Heart left ventricle (tissue), 16 donors: ENCODE measurements at regions not wholly inside any gene's neighbourhood (a gene's known extent, or its start where the extent isn't known, plus 50 kb on each side); places are given as distances from the start of the nearest gene placed in this dataset.

ENCODE experiments used
- ATAC-seq, 4 donors: fragments of 200-7000 bp; cut with Tn5 transposase; one replicate each; pipeline ENCODE4 v1.9.1; 2020 to 2022; ENCODE audit warnings: moderate library complexity in 4 of 4, mild to moderate bottlenecking in 3 of 4, moderate number of reproducible peaks in 1 of 4
- DNase-seq, 5 donors: peaks; one replicate each; pipeline ENCODE4 v3.0.0-alpha.2; 2020
- H3K27ac ChIP-seq, 12 donors: fragments of 200-600 bp; sonication (generic) in 4 of 12; one replicate each; pipeline versions ENCODE4 v1.5.0 to v1.8.0; 2016 to 2022; ENCODE audit warnings: mild to moderate bottlenecking in 2 of 12
- H3K27me3 ChIP-seq, 9 donors: fragments of 200-600 bp; sonication (generic) in 2 of 9; one replicate each; pipeline versions ENCODE4 v1.5.1 to v1.8.0; 2016 to 2022; ENCODE audit warnings: mild to moderate bottlenecking in 3 of 9
- H3K36me3 ChIP-seq, 9 donors: fragments of 200-600 bp; sonication (generic) in 2 of 9; one replicate each; pipeline versions ENCODE4 v1.5.0 to v1.8.0; 2018 to 2022; ENCODE audit warnings: mild to moderate bottlenecking in 2 of 9
- H3K4me1 ChIP-seq, 12 donors: fragments of 200-600 bp; sonication (generic) in 4 of 12; one replicate each; pipeline versions ENCODE4 v1.5.0 to v1.8.0; 2016 to 2022; ENCODE audit warnings: mild to moderate bottlenecking in 3 of 12
- H3K4me3 ChIP-seq, 12 donors: fragments of 200-600 bp; sonication (generic) in 4 of 12; one replicate each; pipeline versions ENCODE4 v1.5.0 to v1.8.0; 2017 to 2022; ENCODE audit warnings: mild to moderate bottlenecking in 9 of 12, moderate library complexity in 4 of 12
- H3K9me3 ChIP-seq, 12 donors: fragments of 200-600 bp; sonication (generic) in 4 of 12; one replicate each; pipeline versions ENCODE4 v1.5.0 to v1.8.0; 2016 to 2022; ENCODE audit warnings: mild to moderate bottlenecking in 1 of 12
- POLR2A ChIP-seq, 2 donors: fragments of 450-650 bp; IDR thresholded peaks; one replicate each; pipeline ENCODE4 v1.6.1; 2017; ENCODE audit warnings: antibody characterized with exemption in 2 of 2, mild to moderate bottlenecking in 2 of 2, moderate library complexity in 2 of 2
- WGBS, 4 donors: extraction: QIAGEN DNeasy Blood & Tissue Kit in 2 of 4; methylation state at CpG; one replicate each; pipeline versions ENCODE4 v1.1.5 to v1.1.7; 2013 to 2018; 5-methylcytosine and 5-hydroxymethylcytosine counted together
- intact Hi-C, 10 donors: fragments of 100-400 bp; cut with DNase I; formaldehyde crosslinking; loops; one replicate each; pipeline versions ENCODE4 v1.11.1 to v1.14.2; 2022
- TF ChIP-seq, protein P1 (sequence below), 12 donors: fragments of 200-600 bp; sonication (generic) in 4 of 12; IDR thresholded peaks; one replicate each; pipeline versions ENCODE4 v1.5.0 to v1.8.0; 2018 to 2022; ENCODE audit warnings: antibody characterized with exemption in 12 of 12, mild to moderate bottlenecking in 5 of 12
- donor health status: ischemic (EF 13 %, LVEDD 7.1; RV severe dilation, severe dysfunction).
- donor health status: healthy with polysubstance abuse.
- donor health status: DM: no; HTN: yes; CAD: no.
- donor health status: DM: no; HTN: no; CAD: no.
- donor health status: ischemic (EF 25% LVEDD 6.9; RV normal size, moderate dysfunction).
- donor health status: ischemic (EF 25% LVEDD 5.7; RV mildly dilated, moderate dysfunction).
- donor health status: healthy.
- donor health status: DM: yes; HTN: yes; CAD: no.
- donor health status: ischemic (EF 35%, LVEDD 5.7; RV mildly dilated, moderate dysfunction).
- donor health status: nonischemic (EF 11% LVEDD 7.7; RV severe dilation, severe dysfunction).
- donor health status: DM: yes; HTN: yes; CAD: no.
- donor health status: PGD.
- donor health status: ischemic (EF 29% LVEDD 5.4; RV normal size, mild dysfunction).
- donor health status: nonischemic (EF 23%, LVEDD 6.1; RV moderate dilation, normal function).

DNA sequence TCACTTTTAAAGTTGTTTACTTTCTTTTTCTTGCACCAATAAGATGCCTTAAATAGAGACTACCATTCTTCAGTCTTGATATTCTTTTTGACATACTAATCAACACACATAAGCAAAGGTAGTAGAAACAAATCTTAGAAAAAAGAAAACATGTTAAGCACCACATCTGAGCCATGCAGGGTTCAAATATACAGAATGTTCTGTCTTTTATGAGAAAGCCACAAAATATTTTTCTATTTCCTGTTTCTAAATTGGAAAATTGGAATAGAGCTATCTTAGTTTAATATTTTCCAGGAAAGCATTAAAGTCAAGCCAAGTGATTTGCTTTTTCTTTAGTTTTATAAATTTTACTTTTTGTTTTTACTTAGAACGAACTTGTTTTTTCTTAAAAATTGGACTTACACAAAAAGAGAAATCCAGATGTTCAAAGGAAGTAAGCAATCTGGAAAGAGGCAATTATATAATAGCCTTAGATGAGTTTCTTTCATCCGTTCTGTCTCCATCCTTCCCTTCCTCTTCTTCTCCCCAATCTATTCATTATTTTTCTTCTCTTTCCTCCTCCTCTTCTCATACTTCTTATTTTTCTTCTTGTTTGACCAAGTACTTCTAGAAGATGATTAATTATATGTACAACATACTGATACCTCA is 731.7 kb downstream of the SQOR start:
- H3K4me3 ChIP-seq: peak overlapping the region in 6 of 12 donors; percentile 5 to 28 (median 19)
- whole genome bisulfite sequencing, 4 donors: 29 to 46% (median 30%) methylated on average over 2 of the region's 2 CpGs
- no peak for TF ChIP-seq POLR2A (IDR thresholded peaks at IDR 0.05)
- TF ChIP-seq, protein P1, sequence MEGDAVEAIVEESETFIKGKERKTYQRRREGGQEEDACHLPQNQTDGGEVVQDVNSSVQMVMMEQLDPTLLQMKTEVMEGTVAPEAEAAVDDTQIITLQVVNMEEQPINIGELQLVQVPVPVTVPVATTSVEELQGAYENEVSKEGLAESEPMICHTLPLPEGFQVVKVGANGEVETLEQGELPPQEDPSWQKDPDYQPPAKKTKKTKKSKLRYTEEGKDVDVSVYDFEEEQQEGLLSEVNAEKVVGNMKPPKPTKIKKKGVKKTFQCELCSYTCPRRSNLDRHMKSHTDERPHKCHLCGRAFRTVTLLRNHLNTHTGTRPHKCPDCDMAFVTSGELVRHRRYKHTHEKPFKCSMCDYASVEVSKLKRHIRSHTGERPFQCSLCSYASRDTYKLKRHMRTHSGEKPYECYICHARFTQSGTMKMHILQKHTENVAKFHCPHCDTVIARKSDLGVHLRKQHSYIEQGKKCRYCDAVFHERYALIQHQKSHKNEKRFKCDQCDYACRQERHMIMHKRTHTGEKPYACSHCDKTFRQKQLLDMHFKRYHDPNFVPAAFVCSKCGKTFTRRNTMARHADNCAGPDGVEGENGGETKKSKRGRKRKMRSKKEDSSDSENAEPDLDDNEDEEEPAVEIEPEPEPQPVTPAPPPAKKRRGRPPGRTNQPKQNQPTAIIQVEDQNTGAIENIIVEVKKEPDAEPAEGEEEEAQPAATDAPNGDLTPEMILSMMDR (IDR thresholded peaks at IDR 0.05): no peak
- no peaks in the 10 kb centered on the region for H3K36me3 ChIP-seq
- H3K27ac ChIP-seq: peak overlapping the region in 9 of 12 donors; percentile 19 to 87 (median 53)
- ATAC-seq (peak in 3 of 4 donors; percentile 18 to 70 (median 65)), DNase-seq (no peak)
- no peaks in the 10 kb centered on the region for H3K27me3 ChIP-seq
- H3K4me1 ChIP-seq: peaks cover 0 to 6% (median 0%) of the 10 kb centered on the region in 12 donors
- intact Hi-C loops: no loop called here
- H3K9me3 ChIP-seq: peaks cover 0 to 14% (median 4%) of the 10 kb centered on the region in 12 donors

DNA sequence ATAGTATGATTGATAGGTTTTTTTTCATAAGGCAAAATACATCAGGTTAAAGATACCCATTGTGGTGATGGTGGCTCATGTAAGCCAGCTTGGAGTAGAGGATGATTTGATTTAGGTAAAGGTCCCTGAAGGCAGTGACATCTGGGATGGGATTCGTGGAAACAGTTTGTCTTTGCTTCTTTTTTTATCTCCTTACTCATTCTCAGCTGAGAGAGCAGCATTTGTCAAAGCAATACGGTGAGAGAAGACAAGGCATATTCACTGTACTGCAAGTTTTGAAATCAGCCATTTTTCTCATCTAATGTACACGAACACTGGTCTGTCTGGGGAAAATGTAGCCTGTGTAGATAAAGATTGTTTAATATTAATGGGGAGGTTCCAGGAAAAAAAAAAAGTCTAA is 749.1 kb downstream of the SQOR start:
- no peak for ATAC-seq
- DNase-seq: no peak
- no peaks in the 10 kb centered on the region for H3K36me3 ChIP-seq
- no peak overlapping the region for H3K4me3 ChIP-seq
- no peaks in the 10 kb centered on the region for H3K9me3 ChIP-seq
- intact Hi-C loops: no loop called here
- H3K27ac ChIP-seq: no peak overlapping the region
- no peak for TF ChIP-seq POLR2A (IDR thresholded peaks at IDR 0.05)
- TF ChIP-seq, protein P1 (IDR thresholded peaks at IDR 0.05): no peak
- H3K4me1 ChIP-seq: no peaks in the 10 kb centered on the region
- H3K27me3 ChIP-seq: no peaks in the 10 kb centered on the region
- WGBS, 4 donors: 60 to 70% (median 65%) methylated on average over 3 of the region's 3 CpGs

DNA sequence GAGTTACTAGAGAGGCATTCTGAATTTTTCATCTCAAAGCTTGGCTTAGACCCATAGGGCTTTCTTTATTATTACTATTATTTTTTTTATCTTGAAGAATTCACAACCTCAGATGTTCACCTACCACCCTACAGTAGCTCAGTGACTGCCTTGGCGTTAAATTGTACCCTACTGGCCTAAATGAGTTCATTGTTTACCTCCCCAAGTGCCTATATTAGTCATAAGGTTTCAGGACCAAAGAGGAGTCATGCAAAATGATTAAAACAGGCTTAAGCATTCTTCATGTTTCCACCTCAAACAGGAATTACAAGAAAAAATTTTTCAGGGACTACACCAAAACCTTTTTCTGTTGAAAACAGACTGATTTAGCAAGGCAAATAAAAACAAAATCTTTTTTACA is 751.5 kb downstream of the SQOR start:
- WGBS, 4 donors: 73 to 89% (median 78%) methylated on average over 1 of the region's 1 CpG
- H3K36me3 ChIP-seq: no peaks in the 10 kb centered on the region
- no peaks in the 10 kb centered on the region for H3K4me1 ChIP-seq
- no peaks in the 10 kb centered on the region for H3K27me3 ChIP-seq
- intact Hi-C loops: no loop called here
- ATAC-seq: no peak
- no peak overlapping the region for H3K27ac ChIP-seq
- H3K4me3 ChIP-seq: no peak overlapping the region
- no peak for DNase-seq
- peaks cover 0 to 10% (median 0%) of the 10 kb centered on the region in 12 donors for H3K9me3 ChIP-seq
- no peak for TF ChIP-seq POLR2A (IDR thresholded peaks at IDR 0.05)
- TF ChIP-seq, protein P1 (IDR thresholded peaks at IDR 0.05): no peak

DNA sequence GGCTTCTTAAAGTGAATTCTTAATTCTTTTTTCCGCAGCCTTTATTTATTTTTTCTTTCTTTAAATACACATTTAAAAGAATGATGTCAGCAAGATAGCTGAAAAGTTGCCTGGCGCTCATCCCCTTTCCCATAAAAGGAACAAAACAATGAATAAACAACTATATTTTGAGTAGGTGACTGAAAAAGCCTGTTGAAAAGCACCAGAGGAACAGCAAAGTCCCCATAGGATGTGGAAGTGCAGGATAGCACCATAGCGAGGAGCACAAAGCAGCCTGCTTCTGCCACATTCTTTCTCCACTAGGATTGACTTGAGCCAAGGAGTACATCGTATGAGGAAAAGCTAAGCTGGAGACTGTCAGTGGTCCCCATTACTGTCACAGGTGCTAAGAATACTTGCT is 754.9 kb downstream of the SQOR start:
- Histone ChIP-seq H3K9me3 (peaks cover 0 to 19% (median 0%) of the 10 kb centered on the region in 12 donors), H3K4me1 (no peaks in the 10 kb centered on the region), H3K4me3 (no peak overlapping the region), H3K27ac (no peak overlapping the region), H3K27me3 (no peaks in the 10 kb centered on the region), H3K36me3 (no peaks in the 10 kb centered on the region)
- TF ChIP-seq POLR2A (IDR thresholded peaks at IDR 0.05): no peak
- TF ChIP-seq, protein P1 (IDR thresholded peaks at IDR 0.05): no peak
- intact Hi-C loops: no loop called here
- DNase-seq: no peak
- WGBS, 4 donors: 71 to 81% (median 78%) methylated on average over 4 of the region's 4 CpGs
- ATAC-seq: no peak
